PC-9 (cell line): ENCODE measurements at regions not wholly inside any gene's neighbourhood (a gene's known extent, or its start where the extent isn't known, plus 50 kb on each side); places are given as distances from the start of the nearest gene placed in this dataset.

Source experiments
- BruUV-seq: library from RNA; stranded (reverse); fragments of 400-500 nt; replicated peaks from 2 replicates; lab custom pipeline; 2021; lab: Mats Ljungman, UMichigan
- CTCF ChIA-PET: fragments of 300-600 bp; sonication (Branson Sonifier 250); formaldehyde crosslinking; loops from one replicate; lab custom pipeline; 2022; ENCODE audit warnings: antibody characterized with exemption; lab: Charles Lee
- POLR2A ChIA-PET: fragments of 300-600 bp; sonication (Branson Sonifier 250); formaldehyde crosslinking; loops from one replicate; lab custom pipeline; 2022; ENCODE audit warnings: antibody characterized with exemption; ENCODE audit not compliant: unreplicated experiment; lab: Charles Lee
- DNase-seq, 2 experiments: peaks; one replicate each; pipeline versions ENCODE4 v3.0.0 to v3.0.0-alpha.2; 2015 to 2022; ENCODE audit warnings: mixed read lengths in 1 of 2
- H2AFZ ChIP-seq: fragments of 200-600 bp; sonication (generic); 2 replicates; pipeline ENCODE4 v1.8.1; 2017; ENCODE audit warnings: antibody characterized with exemption
- H3F3A ChIP-seq: fragments of 200-600 bp; sonication (generic); 2 replicates; pipeline ENCODE4 v1.8.1; 2017; ENCODE audit warnings: antibody characterized with exemption, mild to moderate bottlenecking, low read depth; ENCODE audit not compliant: insufficient read depth
- H3K27ac ChIP-seq: fragments of 200-600 bp; sonication (generic); 2 replicates; pipeline ENCODE4 v1.6.1; 2016; ENCODE audit warnings: mixed run types
- H3K27me3 ChIP-seq: fragments of 200-600 bp; sonication (generic); 2 replicates; pipeline ENCODE4 v1.6.1; 2016; ENCODE audit warnings: low read depth, mixed run types; ENCODE audit not compliant: insufficient read depth
- H3K36me3 ChIP-seq: fragments of 200-600 bp; sonication (generic); 2 replicates; pipeline ENCODE4 v1.6.1; 2016; ENCODE audit warnings: low read depth, mixed run types
- H3K4me1 ChIP-seq: fragments of 200-600 bp; sonication (generic); replicated peaks from 2 replicates; pipeline ENCODE4 v1.6.1; 2016; ENCODE audit warnings: mixed run types; ENCODE audit not compliant: insufficient read depth
- H3K4me2 ChIP-seq: fragments of 200-600 bp; sonication (generic); 2 replicates; pipeline ENCODE4 v1.6.1; 2017; ENCODE audit warnings: mixed run types
- H3K4me3 ChIP-seq: fragments of 200-600 bp; sonication (generic); 2 replicates; pipeline ENCODE4 v1.6.1; 2016; ENCODE audit warnings: mixed run types
- H3K79me2 ChIP-seq: fragments of 200-600 bp; sonication (generic); 2 replicates; pipeline ENCODE4 v1.6.1; 2017; ENCODE audit warnings: low read depth, mixed run types
- H3K9me2 ChIP-seq: fragments of 200-600 bp; sonication (generic); 2 replicates; pipeline ENCODE4 v1.8.1; 2017; ENCODE audit warnings: mild to moderate bottlenecking; ENCODE audit not compliant: insufficient read depth
- H3K9me3 ChIP-seq: fragments of 200-600 bp; sonication (generic); 2 replicates; pipeline ENCODE4 v1.8.1; 2016; ENCODE audit warnings: low read depth; ENCODE audit not compliant: insufficient read depth
- H4K20me1 ChIP-seq: fragments of 200-600 bp; sonication (generic); 2 replicates; pipeline ENCODE4 v1.8.1; 2017; ENCODE audit not compliant: insufficient read depth
- EZH2 ChIP-seq: fragments of 200-600 bp; sonication (generic); IDR thresholded peaks from 2 replicates; pipeline ENCODE4 v1.8.0; 2017; ENCODE audit warnings: antibody characterized with exemption, low read depth
- intact Hi-C: fragments of 100-400 bp; cut with micrococcal nuclease; formaldehyde crosslinking; loops from one replicate; pipeline ENCODE4 v1.10.0; 2022; ENCODE audit not compliant: unreplicated experiment
- TF ChIP-seq, protein P1 (sequence below): fragments of 200-600 bp; sonication (generic); conservative IDR thresholded peaks from 2 replicates; pipeline ENCODE4 v1.6.1; 2017; ENCODE audit warnings: mixed run types, antibody characterized with exemption, mild to moderate bottlenecking, moderate library complexity

DNA sequence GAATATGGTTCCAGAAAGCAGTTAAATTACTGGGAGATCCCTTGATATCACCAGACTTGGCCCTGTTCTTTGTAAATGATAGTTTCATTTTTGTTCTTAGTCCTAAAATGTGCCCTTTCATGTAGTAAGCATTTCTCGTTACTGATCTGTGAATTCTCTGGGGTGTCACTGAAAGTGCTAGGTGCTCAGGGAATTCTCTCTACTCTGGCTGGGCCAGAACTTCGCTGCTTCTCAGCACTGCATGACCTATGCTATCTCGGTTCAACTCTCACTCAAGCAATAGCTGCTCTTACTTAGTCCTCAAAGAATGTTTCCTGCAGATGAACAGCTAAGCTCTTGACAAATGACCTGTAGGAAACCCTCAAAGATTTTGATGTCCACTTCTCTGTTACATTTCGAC is 1144.3 kb downstream of the ADGRL3 start:
- H3K4me2 ChIP-seq, result no peak overlapping the region
- TF ChIP-seq EZH2, result no peak
- H3K4me1 ChIP-seq, result no peaks in the 10 kb centered on the region
- DNase-seq, result no peak
- ChIA-PET POLR2A (no interaction called here), CTCF (no interaction called here)
- no TSS peak for BruUV-seq
- no peaks in the 10 kb centered on the region for H3K27me3 ChIP-seq
- H3K9me2 ChIP-seq, result no peaks in the 10 kb centered on the region
- H3K36me3 ChIP-seq, result no peaks in the 10 kb centered on the region
- H4K20me1 ChIP-seq, result no peaks in the 10 kb centered on the region
- no peaks in the 10 kb centered on the region for H3F3A ChIP-seq
- H3K4me3 ChIP-seq, result no peak overlapping the region
- H3K9me3 ChIP-seq, result no peaks in the 10 kb centered on the region
- no peak overlapping the region for H3K27ac ChIP-seq
- intact Hi-C loops, result no loop called here
- no peaks in the 10 kb centered on the region for H3K79me2 ChIP-seq
- no peak overlapping the region for H2AFZ ChIP-seq

DNA sequence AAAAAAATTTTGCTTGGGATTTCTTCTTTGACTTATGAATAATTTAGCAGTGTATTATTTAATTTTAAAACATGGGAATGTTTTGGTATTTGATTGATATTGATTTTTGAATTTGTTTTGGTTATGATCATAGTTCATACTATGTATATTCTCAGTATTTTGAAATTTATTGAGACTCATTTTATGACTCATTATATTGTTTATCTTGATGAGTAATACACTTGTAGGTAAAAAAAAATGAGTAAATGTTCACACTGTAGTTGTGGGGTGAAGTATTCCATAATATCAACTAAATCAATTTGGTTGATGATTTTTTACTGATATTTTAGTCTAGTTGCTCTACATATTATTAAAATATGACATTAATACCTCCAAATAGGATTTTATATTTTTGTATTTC is 1142.2 kb downstream of the ADGRL3 start:
- no peaks in the 10 kb centered on the region for H3K4me1 ChIP-seq
- no peaks in the 10 kb centered on the region for H3F3A ChIP-seq
- no peak overlapping the region for H3K4me3 ChIP-seq
- CTCF ChIA-PET, result no interaction called here
- intact Hi-C loops, result no loop called here
- H3K9me3 ChIP-seq, result no peaks in the 10 kb centered on the region
- no peak overlapping the region for H2AFZ ChIP-seq
- H3K79me2 ChIP-seq, result no peaks in the 10 kb centered on the region
- POLR2A ChIA-PET, result no interaction called here
- TF ChIP-seq, protein P1, sequence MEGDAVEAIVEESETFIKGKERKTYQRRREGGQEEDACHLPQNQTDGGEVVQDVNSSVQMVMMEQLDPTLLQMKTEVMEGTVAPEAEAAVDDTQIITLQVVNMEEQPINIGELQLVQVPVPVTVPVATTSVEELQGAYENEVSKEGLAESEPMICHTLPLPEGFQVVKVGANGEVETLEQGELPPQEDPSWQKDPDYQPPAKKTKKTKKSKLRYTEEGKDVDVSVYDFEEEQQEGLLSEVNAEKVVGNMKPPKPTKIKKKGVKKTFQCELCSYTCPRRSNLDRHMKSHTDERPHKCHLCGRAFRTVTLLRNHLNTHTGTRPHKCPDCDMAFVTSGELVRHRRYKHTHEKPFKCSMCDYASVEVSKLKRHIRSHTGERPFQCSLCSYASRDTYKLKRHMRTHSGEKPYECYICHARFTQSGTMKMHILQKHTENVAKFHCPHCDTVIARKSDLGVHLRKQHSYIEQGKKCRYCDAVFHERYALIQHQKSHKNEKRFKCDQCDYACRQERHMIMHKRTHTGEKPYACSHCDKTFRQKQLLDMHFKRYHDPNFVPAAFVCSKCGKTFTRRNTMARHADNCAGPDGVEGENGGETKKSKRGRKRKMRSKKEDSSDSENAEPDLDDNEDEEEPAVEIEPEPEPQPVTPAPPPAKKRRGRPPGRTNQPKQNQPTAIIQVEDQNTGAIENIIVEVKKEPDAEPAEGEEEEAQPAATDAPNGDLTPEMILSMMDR, result no peak
- no peak for TF ChIP-seq EZH2
- no peaks in the 10 kb centered on the region for H3K27me3 ChIP-seq
- H3K4me2 ChIP-seq, result no peak overlapping the region
- BruUV-seq, result no TSS peak
- no peaks in the 10 kb centered on the region for H3K36me3 ChIP-seq
- H3K9me2 ChIP-seq, result no peaks in the 10 kb centered on the region
- DNase-seq, result no peak
- no peak overlapping the region for H3K27ac ChIP-seq
- H4K20me1 ChIP-seq, result no peaks in the 10 kb centered on the region

DNA sequence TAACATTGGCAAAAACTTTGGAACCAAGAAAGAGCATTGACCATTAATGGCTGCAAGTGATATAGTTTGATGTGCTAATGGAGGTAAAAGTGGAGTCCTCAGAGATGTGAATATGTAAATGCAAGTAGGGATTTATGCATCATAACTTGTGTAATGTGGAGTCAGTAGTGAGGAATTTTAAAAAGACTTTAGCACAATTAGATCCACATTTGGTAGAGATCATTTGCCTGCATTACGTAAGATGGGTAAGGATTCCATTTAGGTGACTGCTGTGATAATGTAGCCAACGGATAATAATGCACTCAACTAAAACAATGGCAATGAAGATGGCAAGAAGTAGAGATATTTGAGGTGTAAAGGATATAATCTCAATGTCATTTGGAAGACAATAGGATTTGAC is 1128.4 kb downstream of the ADGRL3 start:
- Histone ChIP-seq H4K20me1 (no peaks in the 10 kb centered on the region), H3K9me2 (no peaks in the 10 kb centered on the region), H3K4me3 (no peak overlapping the region), H3K36me3 (no peaks in the 10 kb centered on the region), H3K27ac (no peak overlapping the region), H3K4me1 (no peaks in the 10 kb centered on the region), H3K9me3 (no peaks in the 10 kb centered on the region), H3K27me3 (no peaks in the 10 kb centered on the region), H3K79me2 (no peaks in the 10 kb centered on the region), H2AFZ (no peak overlapping the region), H3F3A (no peaks in the 10 kb centered on the region), H3K4me2 (no peak overlapping the region)
- TF ChIP-seq, protein P1, result no peak
- no peak for TF ChIP-seq EZH2
- intact Hi-C loops, result no loop called here
- BruUV-seq, result no TSS peak
- POLR2A ChIA-PET, result no interaction called here
- no peak for DNase-seq
- CTCF ChIA-PET, result no interaction called here

DNA sequence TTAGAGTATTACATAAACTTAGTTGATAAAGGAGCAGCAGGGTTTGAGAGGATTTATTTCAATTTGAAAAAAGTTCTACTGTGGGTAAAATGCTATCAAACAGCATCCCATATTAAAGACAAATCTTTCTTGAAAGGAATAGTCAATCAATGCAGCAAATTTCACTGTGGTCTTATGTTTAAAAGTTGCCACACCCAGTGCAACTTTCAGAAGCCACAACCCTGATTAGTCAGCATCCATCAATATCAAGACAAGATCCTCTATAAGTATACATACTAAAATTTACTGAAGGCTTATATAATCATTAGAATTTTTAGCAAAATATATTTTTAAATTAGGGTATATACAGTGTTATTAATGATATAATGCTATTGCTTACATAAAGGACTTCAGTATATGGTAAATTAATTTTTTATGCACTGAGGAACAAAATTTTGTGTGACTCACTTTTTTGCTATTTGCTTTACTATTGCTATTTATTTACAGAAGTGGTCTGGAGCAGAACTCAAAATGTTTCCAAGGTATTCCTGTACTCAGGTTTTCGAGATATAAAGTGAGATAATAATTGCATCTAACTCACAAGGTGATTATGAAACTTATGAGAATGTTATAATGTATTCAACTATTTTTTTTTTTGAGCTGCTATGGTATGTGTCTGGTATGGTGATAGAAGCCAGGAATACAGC is 1127.6 kb downstream of the ADGRL3 start:
- no TSS peak for BruUV-seq
- no peaks in the 10 kb centered on the region for H3K9me3 ChIP-seq
- no peaks in the 10 kb centered on the region for H3K9me2 ChIP-seq
- DNase-seq, result no peak
- H3K27me3 ChIP-seq, result no peaks in the 10 kb centered on the region
- no peak overlapping the region for H2AFZ ChIP-seq
- no peaks in the 10 kb centered on the region for H3K79me2 ChIP-seq
- ChIA-PET CTCF (no interaction called here), POLR2A (no interaction called here)
- intact Hi-C loops, result no loop called here
- TF ChIP-seq, protein P1, result no peak
- TF ChIP-seq EZH2, result no peak
- no peak overlapping the region for H3K27ac ChIP-seq
- H3K4me1 ChIP-seq, result no peaks in the 10 kb centered on the region
- no peak overlapping the region for H3K4me2 ChIP-seq
- no peak overlapping the region for H3K4me3 ChIP-seq
- no peaks in the 10 kb centered on the region for H4K20me1 ChIP-seq
- H3K36me3 ChIP-seq, result no peaks in the 10 kb centered on the region
- no peaks in the 10 kb centered on the region for H3F3A ChIP-seq
